T-helper 2 cell treated with Interferon-gamma antibody and Interleukin-4, amounts not matched to agents 5 μg/mL and 100 μg/mL, for 36 hours (primary cell): ENCODE measurements at regions not wholly inside any gene's neighbourhood (a gene's known extent, or its start where the extent isn't known, plus 50 kb on each side); places are given as distances from the start of the nearest gene placed in this dataset.

Source experiments
- DNase-seq: peaks from one replicate; pipeline ENCODE4 v3.0.0; 2021; ENCODE audit warnings: low spot score
- H3K27ac Mint-ChIP-seq: one replicate; pipeline ENCODE4 v1.8.0; 2021; ENCODE audit warnings: mild to moderate bottlenecking, mixed read lengths
- H3K27me3 Mint-ChIP-seq: one replicate; pipeline ENCODE4 v1.8.0; 2021; ENCODE audit warnings: low read depth, mixed read lengths
- H3K36me3 Mint-ChIP-seq: one replicate; pipeline ENCODE4 v1.8.0; 2021; ENCODE audit warnings: low read depth, mixed read lengths
- H3K4me1 Mint-ChIP-seq: one replicate; pipeline ENCODE4 v1.8.0; 2021; ENCODE audit warnings: low read depth, mixed read lengths
- H3K4me3 Mint-ChIP-seq: one replicate; pipeline ENCODE4 v1.8.0; 2022; ENCODE audit warnings: mild to moderate bottlenecking, moderate library complexity, mixed read lengths
- H3K9me3 Mint-ChIP-seq: one replicate; pipeline ENCODE4 v1.8.0; 2021; ENCODE audit warnings: mixed read lengths

DNA sequence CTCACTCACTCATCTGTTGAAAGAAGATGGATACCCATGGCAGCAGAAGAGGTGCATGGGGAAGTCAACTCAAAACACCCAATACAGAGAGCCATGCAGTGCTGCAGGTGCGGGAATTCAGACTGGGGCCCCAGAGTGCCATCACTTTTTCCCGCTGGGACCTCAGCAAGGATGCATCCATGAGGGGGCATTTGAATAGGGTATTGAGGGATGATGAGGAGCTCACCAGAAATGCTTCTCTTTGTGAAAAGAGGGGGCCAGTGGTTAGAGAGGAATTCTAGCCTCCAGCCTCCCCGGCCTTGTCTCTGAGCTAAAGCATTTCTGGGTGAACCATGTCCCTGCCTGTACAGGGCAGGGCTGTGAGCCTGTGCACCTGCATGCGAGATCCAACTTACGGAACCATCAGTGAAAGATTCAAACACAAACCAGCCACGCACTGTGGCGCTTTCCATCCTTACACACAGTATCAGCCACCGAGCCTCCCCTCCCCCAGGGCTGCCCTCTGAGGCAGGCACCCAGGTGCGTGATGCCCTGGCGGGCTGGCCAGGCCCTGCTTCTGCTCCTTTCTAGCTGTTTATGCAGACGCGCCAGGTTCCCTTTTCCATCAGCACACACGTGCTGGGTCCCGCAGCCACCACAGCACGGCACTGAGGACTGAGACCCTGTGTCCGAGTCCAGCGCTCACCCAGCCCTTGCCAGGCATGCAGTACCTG lies 1177.2 kb downstream of the BRD1 start:
- no peaks in the 10 kb centered on the region for H3K36me3 Mint-ChIP-seq
- no peaks in the 10 kb centered on the region for H3K9me3 Mint-ChIP-seq
- no peak overlapping the region for H3K4me3 Mint-ChIP-seq
- DNase-seq, result no peak
- H3K27ac Mint-ChIP-seq, result no peak overlapping the region
- no peaks in the 10 kb centered on the region for H3K27me3 Mint-ChIP-seq
- no peaks in the 10 kb centered on the region for H3K4me1 Mint-ChIP-seq

DNA sequence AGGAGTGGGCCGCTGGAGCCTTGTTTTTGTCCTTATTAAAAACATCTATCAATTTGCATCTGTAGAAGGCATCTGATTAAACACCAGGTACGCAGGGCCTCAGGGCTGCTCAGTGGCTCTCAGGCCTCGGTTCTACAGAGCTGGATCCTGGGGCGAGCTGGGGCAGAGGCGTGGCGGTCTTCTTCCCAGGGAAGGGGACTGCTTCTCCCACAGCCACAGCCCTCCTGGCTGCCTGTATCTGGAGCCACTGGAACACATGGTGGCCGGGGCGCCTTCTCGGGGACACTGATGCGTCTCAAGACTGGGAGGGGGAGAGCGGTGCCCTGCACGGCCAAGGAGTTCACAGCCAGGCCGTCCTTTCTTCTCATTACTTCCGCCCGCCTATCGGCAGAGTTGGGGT lies 1178.2 kb downstream of the BRD1 start:
- Mint-ChIP-seq H3K27me3 (no peaks in the 10 kb centered on the region), H3K4me3 (no peak overlapping the region), H3K9me3 (no peaks in the 10 kb centered on the region), H3K36me3 (no peaks in the 10 kb centered on the region), H3K27ac (no peak overlapping the region), H3K4me1 (no peaks in the 10 kb centered on the region)
- no peak for DNase-seq

DNA sequence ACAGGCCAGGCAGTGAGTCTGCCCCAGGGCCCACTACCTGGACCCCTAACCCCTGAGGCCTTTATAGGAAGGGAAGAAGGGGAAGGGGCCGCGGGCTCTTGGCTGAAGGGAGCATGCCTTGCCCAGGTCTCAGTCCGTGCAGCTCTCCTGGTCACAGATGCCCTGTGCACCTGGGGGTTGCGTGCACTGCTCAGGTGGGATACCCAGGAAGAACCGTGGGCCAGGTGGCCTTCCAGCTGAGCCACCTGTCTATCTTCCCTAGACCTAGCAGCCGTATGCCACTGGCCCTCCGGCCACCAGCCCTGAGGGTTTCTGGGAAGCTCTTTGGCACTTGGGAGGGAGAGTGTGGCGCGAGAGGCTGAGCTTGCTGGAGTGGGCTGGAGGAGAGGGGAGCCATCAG lies 1178.6 kb downstream of the BRD1 start:
- DNase-seq, result no peak
- H3K9me3 Mint-ChIP-seq, result no peaks in the 10 kb centered on the region
- H3K4me1 Mint-ChIP-seq, result no peaks in the 10 kb centered on the region
- no peaks in the 10 kb centered on the region for H3K27me3 Mint-ChIP-seq
- no peak overlapping the region for H3K4me3 Mint-ChIP-seq
- no peak overlapping the region for H3K27ac Mint-ChIP-seq
- no peaks in the 10 kb centered on the region for H3K36me3 Mint-ChIP-seq

DNA sequence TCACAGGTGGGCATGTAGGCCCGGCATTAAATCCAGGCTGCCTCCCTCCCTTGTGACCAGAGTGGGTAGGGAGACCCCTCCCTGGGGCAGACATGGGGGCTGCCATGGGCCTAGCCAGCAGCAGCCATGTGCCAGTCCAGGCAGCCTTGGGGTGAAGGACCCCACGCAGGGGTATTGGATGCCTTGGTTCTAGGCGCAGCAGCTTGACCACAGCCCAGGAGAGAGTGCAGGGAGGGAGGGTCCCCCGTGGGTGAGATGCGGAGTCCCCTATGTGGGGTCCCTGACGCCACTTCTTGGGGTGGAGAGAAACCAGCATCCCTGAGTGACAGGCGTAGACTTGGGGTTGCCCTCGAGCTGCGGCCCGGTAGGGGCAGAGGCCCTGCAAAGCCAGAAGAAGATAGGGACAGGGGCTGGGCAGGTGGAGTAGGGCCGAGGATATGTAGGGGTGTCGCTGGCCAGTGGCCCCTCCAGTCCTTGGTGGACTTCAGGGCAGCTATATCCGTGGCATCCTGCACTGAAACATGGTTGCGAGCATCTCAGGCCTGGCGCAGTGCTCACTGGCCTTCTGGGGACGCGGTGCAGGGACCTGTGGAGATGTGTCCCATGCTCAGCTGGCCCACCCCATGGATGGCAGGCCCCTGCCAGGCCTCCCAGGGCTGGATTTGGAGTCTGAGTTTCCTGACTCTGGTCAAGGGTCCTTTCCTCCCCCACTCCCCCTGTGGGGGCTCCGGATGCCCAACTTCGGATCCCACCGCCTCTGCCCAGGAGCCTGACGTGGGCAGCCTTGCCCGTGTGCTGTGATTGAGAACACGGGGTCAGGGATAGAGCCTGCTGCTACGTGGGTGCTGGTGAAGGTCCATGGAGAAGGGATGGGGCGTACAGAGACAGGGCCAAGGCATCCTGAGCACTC lies 1179.8 kb downstream of the BRD1 start:
- Mint-ChIP-seq H3K27me3 (no peaks in the 10 kb centered on the region), H3K9me3 (no peaks in the 10 kb centered on the region), H3K4me1 (no peaks in the 10 kb centered on the region), H3K4me3 (no peak overlapping the region), H3K36me3 (no peaks in the 10 kb centered on the region), H3K27ac (no peak overlapping the region)
- no peak for DNase-seq

GRCh38 chr22:48647051-48647450 lies 1180.6 kb downstream of the BRD1 start:
- no peak for DNase-seq
- no peak overlapping the region for H3K27ac Mint-ChIP-seq
- no peaks in the 10 kb centered on the region for H3K27me3 Mint-ChIP-seq
- no peaks in the 10 kb centered on the region for H3K36me3 Mint-ChIP-seq
- no peak overlapping the region for H3K4me3 Mint-ChIP-seq
- no peaks in the 10 kb centered on the region for H3K4me1 Mint-ChIP-seq
- H3K9me3 Mint-ChIP-seq, result no peaks in the 10 kb centered on the region

- H3K4me3 Mint-ChIP-seq, result no peak overlapping the region
- H3K27ac Mint-ChIP-seq, result no peak overlapping the region
These were observed 1181.3 kb downstream of the BRD1 start for GRCh38 chr22:48646216-48646925.

DNA sequence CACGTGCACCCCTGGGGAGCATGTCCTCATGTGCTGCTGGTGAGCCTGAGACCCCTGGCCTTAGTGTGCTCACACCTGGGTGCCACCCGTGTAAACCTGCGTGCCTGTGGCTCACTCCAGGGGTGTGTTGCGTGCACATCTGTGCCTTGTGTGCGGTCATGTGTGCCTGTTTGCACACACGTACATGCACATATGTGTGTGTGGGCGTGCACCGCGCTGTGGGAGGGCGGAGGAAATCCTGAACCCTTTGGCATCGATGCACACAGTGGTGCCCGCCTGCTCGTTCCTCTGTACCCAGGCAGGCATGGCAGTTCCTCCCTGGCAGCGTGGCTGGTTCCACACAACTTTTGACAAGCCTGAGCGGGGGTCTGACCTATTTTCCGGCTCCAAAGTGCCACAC lies 1181.9 kb downstream of the BRD1 start:
- DNase-seq, result no peak
- no peaks in the 10 kb centered on the region for H3K27me3 Mint-ChIP-seq
- no peak overlapping the region for H3K4me3 Mint-ChIP-seq
- H3K9me3 Mint-ChIP-seq, result no peaks in the 10 kb centered on the region
- H3K4me1 Mint-ChIP-seq, result no peaks in the 10 kb centered on the region
- no peak overlapping the region for H3K27ac Mint-ChIP-seq
- no peaks in the 10 kb centered on the region for H3K36me3 Mint-ChIP-seq

More at GRCh38 chr22:48646216-48646925, 1181.3 kb downstream of the BRD1 start:
- no peaks in the 10 kb centered on the region for H3K9me3 Mint-ChIP-seq
- no peak for DNase-seq
- no peaks in the 10 kb centered on the region for H3K27me3 Mint-ChIP-seq
- no peaks in the 10 kb centered on the region for H3K4me1 Mint-ChIP-seq
- H3K36me3 Mint-ChIP-seq, result no peaks in the 10 kb centered on the region

- Mint-ChIP-seq H3K36me3 (no peaks in the 10 kb centered on the region), H3K4me3 (no peak overlapping the region), H3K27me3 (no peaks in the 10 kb centered on the region), H3K4me1 (no peaks in the 10 kb centered on the region), H3K9me3 (no peaks in the 10 kb centered on the region), H3K27ac (no peak overlapping the region)
- no peak for DNase-seq
These were observed 1182.7 kb downstream of the BRD1 start for GRCh38 chr22:48644997-48645396.

DNA sequence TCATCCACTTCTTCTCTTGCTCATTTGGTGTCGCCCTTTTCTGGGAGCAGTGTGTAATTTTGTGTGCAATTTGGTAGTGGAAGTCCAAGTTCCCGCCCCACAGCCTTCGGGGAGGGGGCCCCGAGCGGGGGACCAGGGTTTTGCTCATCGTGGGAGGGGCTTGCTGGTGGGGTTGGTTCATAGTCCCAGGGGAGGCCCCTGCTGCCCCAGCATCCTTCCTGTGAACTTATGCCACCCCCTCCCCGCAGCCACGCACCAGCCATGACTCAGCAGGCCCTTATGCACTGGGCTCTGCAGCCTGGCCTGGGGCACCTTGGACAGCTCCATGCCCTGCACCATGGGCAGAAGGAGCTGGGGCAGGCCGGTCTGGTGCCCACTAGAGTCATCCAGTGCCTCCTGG lies 1183.6 kb downstream of the BRD1 start:
- no peak overlapping the region for H3K4me3 Mint-ChIP-seq
- no peaks in the 10 kb centered on the region for H3K4me1 Mint-ChIP-seq
- H3K9me3 Mint-ChIP-seq, result no peaks in the 10 kb centered on the region
- H3K27ac Mint-ChIP-seq, result no peak overlapping the region
- no peaks in the 10 kb centered on the region for H3K36me3 Mint-ChIP-seq
- H3K27me3 Mint-ChIP-seq, result no peaks in the 10 kb centered on the region
- DNase-seq, result no peak

- no peak for DNase-seq
- no peaks in the 10 kb centered on the region for H3K36me3 Mint-ChIP-seq
- H3K9me3 Mint-ChIP-seq, result no peaks in the 10 kb centered on the region
- no peaks in the 10 kb centered on the region for H3K4me1 Mint-ChIP-seq
- H3K27me3 Mint-ChIP-seq, result no peaks in the 10 kb centered on the region
- H3K27ac Mint-ChIP-seq, result no peak overlapping the region
- no peak overlapping the region for H3K4me3 Mint-ChIP-seq
These were observed 1184.5 kb downstream of the BRD1 start for GRCh38 chr22:48643066-48643731.

DNA sequence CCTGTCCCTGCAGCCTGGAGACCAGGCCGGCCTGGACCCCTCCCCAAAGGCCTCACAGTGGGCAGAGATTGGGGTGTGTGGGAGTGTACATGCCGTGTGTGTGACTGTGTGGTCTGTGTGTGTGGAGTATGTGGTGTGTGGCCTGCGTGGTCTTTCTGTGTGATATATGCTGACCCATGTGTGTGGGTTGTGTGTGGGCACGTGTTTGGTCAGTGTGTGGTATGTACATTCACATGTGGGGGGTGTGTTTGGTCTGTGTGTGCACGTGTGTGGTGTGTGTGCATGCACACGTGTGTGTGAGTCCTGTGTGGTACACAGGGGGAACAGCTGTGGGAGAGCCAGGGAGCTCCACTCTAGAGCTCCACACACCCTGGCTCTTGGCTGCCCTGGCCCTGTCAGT lies 1185.1 kb downstream of the BRD1 start:
- no peaks in the 10 kb centered on the region for H3K27me3 Mint-ChIP-seq
- H3K9me3 Mint-ChIP-seq, result no peaks in the 10 kb centered on the region
- H3K4me3 Mint-ChIP-seq, result no peak overlapping the region
- no peak for DNase-seq
- no peaks in the 10 kb centered on the region for H3K4me1 Mint-ChIP-seq
- H3K36me3 Mint-ChIP-seq, result no peaks in the 10 kb centered on the region
- H3K27ac Mint-ChIP-seq, result no peak overlapping the region

DNA sequence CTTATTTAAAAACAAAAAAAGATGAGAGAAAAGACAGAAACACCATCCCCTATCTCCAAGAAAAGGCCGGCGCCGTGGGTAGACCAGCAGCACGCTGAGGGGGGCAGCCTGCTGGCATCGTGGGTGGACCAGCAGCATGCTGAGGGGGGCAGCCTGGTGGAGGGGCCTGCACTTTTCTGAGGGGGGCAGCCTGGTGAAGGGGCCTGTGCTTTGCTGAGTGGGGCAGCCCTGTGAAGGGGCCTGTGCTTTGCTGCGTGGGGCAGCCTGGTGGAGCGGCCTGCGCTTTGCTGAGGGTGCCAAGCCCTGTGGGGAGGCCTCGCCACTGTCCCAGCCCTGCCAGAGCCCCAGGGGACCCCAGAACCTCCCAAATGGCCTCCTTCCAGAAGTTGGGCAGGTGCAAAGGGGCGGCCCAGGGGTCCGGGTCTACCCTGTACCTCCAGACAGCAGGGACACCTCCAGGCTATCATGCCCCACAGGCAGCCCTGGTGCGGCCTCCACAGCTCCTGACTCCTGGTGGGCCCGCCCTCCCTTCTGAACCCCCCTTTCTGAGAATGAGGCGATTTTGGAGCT lies 1185.7 kb downstream of the BRD1 start:
- no peaks in the 10 kb centered on the region for H3K27me3 Mint-ChIP-seq
- no peaks in the 10 kb centered on the region for H3K36me3 Mint-ChIP-seq
- H3K9me3 Mint-ChIP-seq, result no peaks in the 10 kb centered on the region
- H3K4me1 Mint-ChIP-seq, result no peaks in the 10 kb centered on the region
- H3K27ac Mint-ChIP-seq, result no peak overlapping the region
- DNase-seq, result no peak
- H3K4me3 Mint-ChIP-seq, result no peak overlapping the region

DNA sequence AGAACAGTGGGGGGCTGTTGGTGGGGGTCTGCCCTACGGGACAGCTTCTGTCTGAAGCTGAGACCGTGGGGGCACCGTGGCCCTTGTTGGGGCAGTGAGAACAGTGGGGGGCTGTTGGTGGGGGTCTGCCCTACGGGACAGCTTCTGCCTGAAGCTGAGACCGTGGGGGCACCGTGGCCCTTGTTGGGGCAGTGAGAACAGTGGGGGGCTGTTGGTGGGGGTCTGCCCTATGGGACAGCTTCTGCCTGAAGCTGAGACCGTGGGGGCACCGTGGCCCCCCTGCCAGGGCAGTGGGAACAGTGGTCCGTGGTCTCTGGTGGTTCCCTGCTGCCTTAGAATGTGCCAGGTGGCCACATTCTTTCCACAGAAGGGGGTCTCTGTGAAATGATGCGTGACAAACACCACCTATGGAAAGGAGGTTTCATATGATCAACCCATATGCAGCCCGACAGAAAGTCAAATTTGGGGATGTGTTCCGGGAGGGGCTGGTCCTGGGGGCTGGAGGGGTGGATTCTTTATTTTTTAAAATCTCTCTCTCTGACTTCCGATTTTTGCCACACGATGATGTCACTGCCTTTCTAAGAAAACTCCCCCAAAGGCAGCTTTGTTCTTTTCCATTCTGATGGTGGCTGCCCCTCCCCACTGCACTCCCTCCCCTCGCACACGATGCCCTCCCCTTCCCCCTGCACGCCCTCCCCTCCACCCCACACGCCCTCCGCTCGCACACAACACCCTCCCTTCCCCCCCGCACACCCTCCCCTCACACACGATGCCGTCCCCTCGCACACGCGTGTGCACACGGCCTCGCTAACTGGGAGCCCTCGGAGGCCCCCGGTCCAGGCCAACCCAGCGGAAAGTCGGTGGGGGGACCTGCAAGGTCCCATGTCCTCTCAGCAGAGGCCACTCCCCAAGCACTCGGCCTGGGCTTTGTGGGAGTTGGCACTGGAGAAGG lies 1186.5 kb downstream of the BRD1 start:
- Mint-ChIP-seq H3K27ac (no peak overlapping the region), H3K27me3 (no peaks in the 10 kb centered on the region), H3K36me3 (no peaks in the 10 kb centered on the region), H3K4me3 (no peak overlapping the region), H3K4me1 (no peaks in the 10 kb centered on the region), H3K9me3 (no peaks in the 10 kb centered on the region)
- no peak for DNase-seq
